Fibroblast of lung (primary cell): ENCODE measurements at regions not wholly inside any gene's neighbourhood (a gene's known extent, or its start where the extent isn't known, plus 50 kb on each side); places are given as distances from the start of the nearest gene placed in this dataset.

Experiments
- DNase-seq, 2 donors: peaks; one replicate each; pipeline versions ENCODE4 v3.0.0 to v3.0.0-alpha.2; 2010; ENCODE audit warnings: low read depth in 2 of 2
- H2AFZ ChIP-seq: 2 replicates; pipeline ENCODE4 v1.5.1; 2012; ENCODE audit warnings: low read length, control low read depth, inconsistent platforms
- H3K27ac ChIP-seq: 2 replicates; pipeline ENCODE4 v1.5.1; 2011; ENCODE audit warnings: low read length, control low read depth; ENCODE audit not compliant: insufficient read depth
- H3K27me3 ChIP-seq: 2 replicates; pipeline ENCODE4 v1.5.1; 2011; ENCODE audit warnings: mild to moderate bottlenecking, low read length; ENCODE audit not compliant: control insufficient read depth, insufficient read depth
- H3K36me3 ChIP-seq: 2 replicates; pipeline ENCODE4 v1.5.1; 2011; ENCODE audit warnings: low read length; ENCODE audit not compliant: control insufficient read depth, insufficient read depth
- H3K4me1 ChIP-seq: 2 replicates; pipeline ENCODE4 v1.5.1; 2011; ENCODE audit warnings: low read length; ENCODE audit not compliant: control insufficient read depth, insufficient read depth; ENCODE audit errors: extremely low read depth
- H3K4me2 ChIP-seq: 2 replicates; pipeline ENCODE4 v1.5.1; 2011; ENCODE audit warnings: low read length, control low read depth; ENCODE audit not compliant: insufficient read depth; ENCODE audit errors: extremely low read depth
- H3K4me3 ChIP-seq, 4 experiments: fragments of 200-600 bp in 1 of 4; sonication (generic) in 1 of 4; replicated peaks in 1 of 4; 2 replicates each; pipeline ENCODE4 v1.5.1; 2011 to 2016; ENCODE audit warnings: low read length in 4 of 4, low read depth in 3 of 4, mild to moderate bottlenecking in 3 of 4, control low read depth in 2 of 4, inconsistent platforms in 1 of 4, mixed read lengths in 1 of 4; ENCODE audit not compliant: insufficient read depth in 1 of 4; ENCODE audit errors: control extremely low read depth in 1 of 4
- H3K79me2 ChIP-seq: 2 replicates; pipeline ENCODE4 v1.5.1; 2012; ENCODE audit warnings: mild to moderate bottlenecking, low read length, inconsistent platforms; ENCODE audit not compliant: control insufficient read depth, insufficient read depth
- H3K9ac ChIP-seq: 2 replicates; pipeline ENCODE4 v1.5.1; 2011; ENCODE audit warnings: mild to moderate bottlenecking, low read length, control low read depth; ENCODE audit not compliant: insufficient read depth
- H3K9me3 ChIP-seq: 2 replicates; pipeline ENCODE4 v1.5.1; 2012; ENCODE audit warnings: low read depth, low read length; ENCODE audit not compliant: control insufficient read depth, insufficient read depth
- H4K20me1 ChIP-seq: 2 replicates; pipeline ENCODE4 v1.5.1; 2011; ENCODE audit warnings: low read length; ENCODE audit not compliant: control insufficient read depth, insufficient read depth; ENCODE audit errors: extremely low read depth
- EZH2 ChIP-seq: IDR thresholded peaks from 2 replicates; pipeline ENCODE4 v1.5.1; 2012; ENCODE audit warnings: low read length, control low read depth, mild to moderate bottlenecking; ENCODE audit errors: missing control alignments
- TF ChIP-seq, protein P1 (sequence below), 2 donors: IDR thresholded peaks in 1 of 2; conservative IDR thresholded peaks in 1 of 2; 1 replicate in 1 of 2; 2 replicates in 1 of 2; pipeline ENCODE4 v1.5.1; 2011 to 2012; ENCODE audit warnings: low read length in 2 of 2, control low read depth in 1 of 2, inconsistent platforms in 1 of 2, low read depth in 1 of 2, mild to moderate bottlenecking in 1 of 2

- peak in 1 of 2 donors; percentile 42 for DNase-seq
- Histone ChIP-seq H3K79me2 (no peaks in the 10 kb centered on the region), H3K4me3 (no peak overlapping the region), H3K4me1 (no peaks in the 10 kb centered on the region), H3K9me3 (no peaks in the 10 kb centered on the region), H3K27me3 (no peaks in the 10 kb centered on the region), H3K27ac (no peak overlapping the region), H2AFZ (no peak overlapping the region), H3K36me3 (no peaks in the 10 kb centered on the region), H3K4me2 (no peak overlapping the region), H4K20me1 (no peaks in the 10 kb centered on the region), H3K9ac (no peak overlapping the region)
- TF ChIP-seq, protein P1, sequence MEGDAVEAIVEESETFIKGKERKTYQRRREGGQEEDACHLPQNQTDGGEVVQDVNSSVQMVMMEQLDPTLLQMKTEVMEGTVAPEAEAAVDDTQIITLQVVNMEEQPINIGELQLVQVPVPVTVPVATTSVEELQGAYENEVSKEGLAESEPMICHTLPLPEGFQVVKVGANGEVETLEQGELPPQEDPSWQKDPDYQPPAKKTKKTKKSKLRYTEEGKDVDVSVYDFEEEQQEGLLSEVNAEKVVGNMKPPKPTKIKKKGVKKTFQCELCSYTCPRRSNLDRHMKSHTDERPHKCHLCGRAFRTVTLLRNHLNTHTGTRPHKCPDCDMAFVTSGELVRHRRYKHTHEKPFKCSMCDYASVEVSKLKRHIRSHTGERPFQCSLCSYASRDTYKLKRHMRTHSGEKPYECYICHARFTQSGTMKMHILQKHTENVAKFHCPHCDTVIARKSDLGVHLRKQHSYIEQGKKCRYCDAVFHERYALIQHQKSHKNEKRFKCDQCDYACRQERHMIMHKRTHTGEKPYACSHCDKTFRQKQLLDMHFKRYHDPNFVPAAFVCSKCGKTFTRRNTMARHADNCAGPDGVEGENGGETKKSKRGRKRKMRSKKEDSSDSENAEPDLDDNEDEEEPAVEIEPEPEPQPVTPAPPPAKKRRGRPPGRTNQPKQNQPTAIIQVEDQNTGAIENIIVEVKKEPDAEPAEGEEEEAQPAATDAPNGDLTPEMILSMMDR (conservative IDR thresholded peaks at IDR 0.05 in 1 of 2, IDR thresholded peaks at IDR 0.05 in 1 of 2; ENCODE audit: low read depth in 1 of 2, low read length in 2 of 2) = no peak
- no peak for TF ChIP-seq EZH2
These were observed 614.5 kb upstream of the ADGRL2 start for GRCh38 chr1:81186261-81186660.

GRCh38 chr1:81183553-81183952 lies 617.2 kb upstream of the ADGRL2 start:
- Histone ChIP-seq H3K4me1 (no peaks in the 10 kb centered on the region), H3K36me3 (no peaks in the 10 kb centered on the region), H2AFZ (no peak overlapping the region), H3K4me3 (no peak overlapping the region), H3K79me2 (no peaks in the 10 kb centered on the region), H3K9me3 (no peaks in the 10 kb centered on the region), H3K9ac (no peak overlapping the region), H3K4me2 (no peak overlapping the region), H4K20me1 (no peaks in the 10 kb centered on the region), H3K27me3 (no peaks in the 10 kb centered on the region), H3K27ac (no peak overlapping the region)
- DNase-seq = no peak
- TF ChIP-seq EZH2 = no peak
- TF ChIP-seq, protein P1 (conservative IDR thresholded peaks at IDR 0.05 in 1 of 2, IDR thresholded peaks at IDR 0.05 in 1 of 2; ENCODE audit: low read depth in 1 of 2, low read length in 2 of 2) = no peak

DNA sequence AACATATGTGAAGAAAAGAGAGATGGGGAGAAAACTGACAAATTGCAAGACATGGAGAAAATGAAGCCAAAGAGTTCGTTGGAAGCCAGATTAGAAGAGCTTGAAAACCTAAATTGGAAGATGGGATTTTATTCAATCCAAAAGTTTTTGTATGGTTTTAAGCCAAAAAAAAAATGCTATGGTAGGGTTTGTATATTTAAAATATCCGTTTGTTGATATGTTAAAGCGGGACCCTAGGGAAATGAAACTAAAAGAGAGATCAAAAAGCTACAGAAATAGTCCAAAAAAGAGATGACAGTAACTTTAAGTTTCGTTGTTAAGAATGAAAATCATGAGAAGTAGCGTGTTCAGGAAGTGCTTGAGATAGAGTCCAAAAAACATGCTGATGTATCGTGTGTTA lies 617.7 kb upstream of the ADGRL2 start:
- peak in 1 of 2 donors; percentile 9 for DNase-seq
- no peaks in the 10 kb centered on the region for H3K79me2 ChIP-seq
- no peak overlapping the region for H3K27ac ChIP-seq
- TF ChIP-seq, protein P1 (conservative IDR thresholded peaks at IDR 0.05 in 1 of 2, IDR thresholded peaks at IDR 0.05 in 1 of 2; ENCODE audit: low read depth in 1 of 2, low read length in 2 of 2) = no peak
- TF ChIP-seq EZH2 = no peak
- H4K20me1 ChIP-seq = no peaks in the 10 kb centered on the region
- H3K4me1 ChIP-seq = no peaks in the 10 kb centered on the region
- no peaks in the 10 kb centered on the region for H3K9me3 ChIP-seq
- H3K4me2 ChIP-seq = no peak overlapping the region
- no peaks in the 10 kb centered on the region for H3K36me3 ChIP-seq
- no peak overlapping the region for H3K9ac ChIP-seq
- no peak overlapping the region for H2AFZ ChIP-seq
- H3K27me3 ChIP-seq = no peaks in the 10 kb centered on the region
- peak overlapping the region in 1 of 4 experiments; percentile 5 for H3K4me3 ChIP-seq
